PC-3 (cell line): ENCODE measurements at regions not wholly inside any gene's neighbourhood (a gene's known extent, or its start where the extent isn't known, plus 50 kb on each side); places are given as distances from the start of the nearest gene placed in this dataset.

Source experiments
- EZH2 ChIP-seq: fragments of 300-600 bp; sonication (generic); IDR thresholded peaks from one replicate; pipeline ENCODE4 v1.6.1; 2017; ENCODE audit warnings: antibody characterized with exemption, mild to moderate bottlenecking, low read length; ENCODE audit not compliant: unreplicated experiment
- EZH2phosphoT487 ChIP-seq: fragments of 300-600 bp; sonication (generic); IDR thresholded peaks from 2 replicates; pipeline ENCODE4 v1.6.1; 2018; ENCODE audit warnings: mild to moderate bottlenecking, antibody characterized with exemption, low read length, borderline replicate concordance
- TF ChIP-seq, protein P1 (sequence below): fragments of 300-600 bp; sonication (generic); conservative IDR thresholded peaks from 2 replicates; pipeline ENCODE4 v1.5.1; 2017; ENCODE audit warnings: antibody characterized with exemption, low read depth, mild to moderate bottlenecking, low read length

DNA sequence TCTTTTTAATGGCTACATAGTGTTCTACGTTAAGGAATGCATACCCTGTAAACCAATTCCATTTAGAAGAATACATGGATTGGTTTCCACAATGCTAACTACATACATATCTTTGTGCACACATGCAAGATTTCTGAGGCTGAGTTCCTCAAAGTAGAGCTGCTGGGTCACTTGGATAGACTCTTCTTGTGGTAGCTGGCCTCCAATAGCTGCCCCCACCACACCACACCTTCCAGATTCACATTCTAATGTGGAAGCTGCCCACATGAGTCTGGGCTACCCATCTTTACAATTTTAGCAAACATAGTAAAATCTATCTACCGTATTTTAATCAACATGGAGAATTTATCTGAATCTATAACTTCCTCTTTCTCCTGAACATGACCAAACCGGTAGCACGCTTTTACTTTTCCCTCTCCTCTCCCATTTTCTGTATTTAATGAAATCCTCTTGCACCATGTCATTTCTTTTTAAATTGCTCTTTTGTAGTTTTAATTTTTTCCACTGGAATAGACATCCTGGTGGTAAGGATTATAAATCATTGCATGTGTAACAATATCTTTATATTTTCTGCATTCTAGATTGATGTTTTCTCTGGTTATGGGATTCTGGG is 74.7 kb upstream of the CITED2 start:
- TF ChIP-seq, protein P1, sequence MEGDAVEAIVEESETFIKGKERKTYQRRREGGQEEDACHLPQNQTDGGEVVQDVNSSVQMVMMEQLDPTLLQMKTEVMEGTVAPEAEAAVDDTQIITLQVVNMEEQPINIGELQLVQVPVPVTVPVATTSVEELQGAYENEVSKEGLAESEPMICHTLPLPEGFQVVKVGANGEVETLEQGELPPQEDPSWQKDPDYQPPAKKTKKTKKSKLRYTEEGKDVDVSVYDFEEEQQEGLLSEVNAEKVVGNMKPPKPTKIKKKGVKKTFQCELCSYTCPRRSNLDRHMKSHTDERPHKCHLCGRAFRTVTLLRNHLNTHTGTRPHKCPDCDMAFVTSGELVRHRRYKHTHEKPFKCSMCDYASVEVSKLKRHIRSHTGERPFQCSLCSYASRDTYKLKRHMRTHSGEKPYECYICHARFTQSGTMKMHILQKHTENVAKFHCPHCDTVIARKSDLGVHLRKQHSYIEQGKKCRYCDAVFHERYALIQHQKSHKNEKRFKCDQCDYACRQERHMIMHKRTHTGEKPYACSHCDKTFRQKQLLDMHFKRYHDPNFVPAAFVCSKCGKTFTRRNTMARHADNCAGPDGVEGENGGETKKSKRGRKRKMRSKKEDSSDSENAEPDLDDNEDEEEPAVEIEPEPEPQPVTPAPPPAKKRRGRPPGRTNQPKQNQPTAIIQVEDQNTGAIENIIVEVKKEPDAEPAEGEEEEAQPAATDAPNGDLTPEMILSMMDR: no peak
- no peak for TF ChIP-seq EZH2
- no peak for TF ChIP-seq EZH2phosphoT487
